ENCODE measurements at regions not wholly inside any gene's neighbourhood (a gene's known extent, or its start where the extent isn't known, plus 50 kb on each side); places are given as distances from the start of the nearest gene placed in this dataset.

- TF ChIP-seq GATA2 (IDR thresholded peaks at IDR 0.05; ENCODE audit: low read depth, low read length) (no peak), GATA3 (IDR thresholded peaks at IDR 0.05; ENCODE audit: low read depth, low read length) (no peak)
Measured at GRCh38 chr12:92041742-92042141, 103.9 kb downstream of the BTG1 start.
